Osteocyte (in vitro differentiated cells): ENCODE measurements at regions not wholly inside any gene's neighbourhood (a gene's known extent, or its start where the extent isn't known, plus 50 kb on each side); places are given as distances from the start of the nearest gene placed in this dataset.

ENCODE experiments used
- DNase-seq: peaks from one replicate; pipeline ENCODE4 v3.0.0; 2021; ENCODE audit warnings: mixed read lengths; ENCODE audit not compliant: unreplicated experiment; ENCODE audit errors: extremely low spot score
- H3K27ac Mint-ChIP-seq: one replicate; pipeline ENCODE4 v1.8.0; 2021; ENCODE audit warnings: mild to moderate bottlenecking, mixed read lengths; ENCODE audit not compliant: unreplicated experiment
- H3K27me3 Mint-ChIP-seq: one replicate; pipeline ENCODE4 v1.8.0; 2021; ENCODE audit warnings: mixed read lengths; ENCODE audit not compliant: unreplicated experiment
- H3K36me3 Mint-ChIP-seq: one replicate; pipeline ENCODE4 v1.8.0; 2021; ENCODE audit warnings: mixed read lengths; ENCODE audit not compliant: unreplicated experiment
- H3K4me1 Mint-ChIP-seq: one replicate; pipeline ENCODE4 v1.8.0; 2021; ENCODE audit warnings: mixed read lengths; ENCODE audit not compliant: unreplicated experiment
- H3K4me3 Mint-ChIP-seq: one replicate; pipeline ENCODE4 v1.8.0; 2021; ENCODE audit warnings: mild to moderate bottlenecking, moderate library complexity, mixed read lengths; ENCODE audit not compliant: unreplicated experiment
- H3K9me3 Mint-ChIP-seq: one replicate; pipeline ENCODE4 v1.8.0; 2021; ENCODE audit warnings: mixed read lengths; ENCODE audit not compliant: unreplicated experiment
- TF ChIP-seq, protein P1 (sequence below): fragments of 200-600 bp; sonication (generic); IDR thresholded peaks from 2 replicates; pipeline ENCODE4 v1.5.0; 2021; ENCODE audit warnings: antibody characterized with exemption, mild to moderate bottlenecking, moderate library complexity

GRCh38 chr18:56475250-56475649 is 163.1 kb downstream of the TXNL1 start:
- no peak for DNase-seq
- Mint-ChIP-seq H3K36me3 (no peaks in the 10 kb centered on the region), H3K9me3 (peaks cover 7% of the 10 kb centered on the region), H3K27me3 (no peaks in the 10 kb centered on the region), H3K4me1 (peaks cover 6% of the 10 kb centered on the region), H3K4me3 (no peak overlapping the region), H3K27ac (no peak overlapping the region)
- TF ChIP-seq, protein P1, sequence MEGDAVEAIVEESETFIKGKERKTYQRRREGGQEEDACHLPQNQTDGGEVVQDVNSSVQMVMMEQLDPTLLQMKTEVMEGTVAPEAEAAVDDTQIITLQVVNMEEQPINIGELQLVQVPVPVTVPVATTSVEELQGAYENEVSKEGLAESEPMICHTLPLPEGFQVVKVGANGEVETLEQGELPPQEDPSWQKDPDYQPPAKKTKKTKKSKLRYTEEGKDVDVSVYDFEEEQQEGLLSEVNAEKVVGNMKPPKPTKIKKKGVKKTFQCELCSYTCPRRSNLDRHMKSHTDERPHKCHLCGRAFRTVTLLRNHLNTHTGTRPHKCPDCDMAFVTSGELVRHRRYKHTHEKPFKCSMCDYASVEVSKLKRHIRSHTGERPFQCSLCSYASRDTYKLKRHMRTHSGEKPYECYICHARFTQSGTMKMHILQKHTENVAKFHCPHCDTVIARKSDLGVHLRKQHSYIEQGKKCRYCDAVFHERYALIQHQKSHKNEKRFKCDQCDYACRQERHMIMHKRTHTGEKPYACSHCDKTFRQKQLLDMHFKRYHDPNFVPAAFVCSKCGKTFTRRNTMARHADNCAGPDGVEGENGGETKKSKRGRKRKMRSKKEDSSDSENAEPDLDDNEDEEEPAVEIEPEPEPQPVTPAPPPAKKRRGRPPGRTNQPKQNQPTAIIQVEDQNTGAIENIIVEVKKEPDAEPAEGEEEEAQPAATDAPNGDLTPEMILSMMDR: no peak

GRCh38 chr18:56473400-56474024 is 164.9 kb downstream of the TXNL1 start:
- TF ChIP-seq, protein P1: no peak
- Mint-ChIP-seq H3K9me3 (peaks cover 7% of the 10 kb centered on the region), H3K27me3 (no peaks in the 10 kb centered on the region), H3K4me3 (no peak overlapping the region), H3K36me3 (no peaks in the 10 kb centered on the region), H3K4me1 (peaks cover 6% of the 10 kb centered on the region), H3K27ac (no peak overlapping the region)
- DNase-seq: no peak

- DNase-seq: no peak
- peaks cover 9% of the 10 kb centered on the region for H3K9me3 Mint-ChIP-seq
- no peaks in the 10 kb centered on the region for H3K27me3 Mint-ChIP-seq
- TF ChIP-seq, protein P1: no peak
- H3K36me3 Mint-ChIP-seq: no peaks in the 10 kb centered on the region
- H3K27ac Mint-ChIP-seq: no peak overlapping the region
- H3K4me1 Mint-ChIP-seq: peaks cover 6% of the 10 kb centered on the region
- no peak overlapping the region for H3K4me3 Mint-ChIP-seq
Measured at GRCh38 chr18:56470406-56471351, 167.7 kb downstream of the TXNL1 start.

GRCh38 chr18:56469582-56469981 is 168.8 kb downstream of the TXNL1 start:
- H3K27me3 Mint-ChIP-seq: no peaks in the 10 kb centered on the region
- H3K4me3 Mint-ChIP-seq: no peak overlapping the region
- TF ChIP-seq, protein P1: no peak
- no peak overlapping the region for H3K27ac Mint-ChIP-seq
- no peaks in the 10 kb centered on the region for H3K36me3 Mint-ChIP-seq
- peaks cover 2% of the 10 kb centered on the region for H3K4me1 Mint-ChIP-seq
- H3K9me3 Mint-ChIP-seq: peaks cover 19% of the 10 kb centered on the region
- DNase-seq: no peak

GRCh38 chr18:56468396-56468795 is 170.0 kb downstream of the TXNL1 start:
- Mint-ChIP-seq H3K36me3 (no peaks in the 10 kb centered on the region), H3K4me3 (no peak overlapping the region), H3K9me3 (peaks cover 22% of the 10 kb centered on the region), H3K27me3 (no peaks in the 10 kb centered on the region), H3K4me1 (no peaks in the 10 kb centered on the region), H3K27ac (no peak overlapping the region)
- DNase-seq: no peak
- TF ChIP-seq, protein P1: no peak
